HepG2 (cell line): ENCODE measurements at regions not wholly inside any gene's neighbourhood (a gene's known extent, or its start where the extent isn't known, plus 50 kb on each side); places are given as distances from the start of the nearest gene placed in this dataset.

ENCODE experiments used
- ATAC-seq: fragments of 200-7000 bp; cut with Tn5 transposase; 3 replicates; pipeline ENCODE4 v1.9.1; 2020; ENCODE audit warnings: mild to moderate bottlenecking, moderate library complexity
- BruUV-seq: library from RNA; stranded (reverse); fragments of 400-500 nt; replicated peaks from 2 replicates; lab custom pipeline; 2021; lab: Mats Ljungman, UMichigan
- CTCF ChIA-PET: fragments of 300-600 bp; formaldehyde crosslinking; extraction: SDS; loops from one replicate; lab custom pipeline; 2021; ENCODE audit warnings: low total read pairs, inconsistent platforms, low intra/inter-chr PET ratio; lab: Yijun Ruan, JAX
- POLR2A ChIA-PET: fragments of 350-600 bp; sonication (Branson Sonifier 250); formaldehyde crosslinking; loops from one replicate; lab custom pipeline; 2020; ENCODE audit warnings: antibody characterized with exemption, inconsistent platforms; lab: Yijun Ruan, JAX
- DNase-seq: peaks from one replicate; pipeline ENCODE4 v3.0.0-alpha.2; 2015; ENCODE audit warnings: low spot score
- FAIRE-seq: peaks from 3 replicates; lab custom pipeline; 2011; peaks lifted over from hg19 to GRCh38; lab: Jason Lieb, UNC
- H2AFZ ChIP-seq: one replicate; pipeline ENCODE4 v1.6.1; 2011; ENCODE audit warnings: low read length, inconsistent platforms
- H3K27ac ChIP-seq: fragments of 300-600 bp; 3 replicates; pipeline ENCODE4 v1.8.0; 2011; ENCODE audit warnings: mixed run types, mild to moderate bottlenecking, mixed read lengths, low read length, inconsistent platforms; ENCODE audit not compliant: insufficient read depth; ENCODE audit errors: extremely low read length
- H3K27me3 ChIP-seq, 2 experiments: fragments of 200-600 bp in 1 of 2; 2 replicates in 1 of 2; 3 replicates in 1 of 2; pipeline versions ENCODE4 v1.6.0 to v1.8.0; 2011; ENCODE audit warnings: low read length in 2 of 2, mild to moderate bottlenecking in 2 of 2, moderate library complexity in 2 of 2, inconsistent platforms in 1 of 2; ENCODE audit not compliant: insufficient read depth in 2 of 2, control insufficient read depth in 1 of 2
- H3K36me3 ChIP-seq, 2 experiments: fragments of 200-600 bp in 1 of 2; replicated peaks in 1 of 2; 2 replicates in 1 of 2; 3 replicates in 1 of 2; pipeline versions ENCODE4 v1.5.1 to v1.8.0; 2011; ENCODE audit warnings: low read length in 2 of 2, inconsistent platforms in 1 of 2; ENCODE audit not compliant: insufficient read depth in 2 of 2, control insufficient read depth in 1 of 2
- H3K4me1 ChIP-seq: 2 replicates; pipeline ENCODE4 v1.5.1; 2012; ENCODE audit warnings: low read length, inconsistent platforms; ENCODE audit not compliant: insufficient read depth
- H3K4me2 ChIP-seq: 2 replicates; pipeline ENCODE4 v1.6.0; 2011; ENCODE audit warnings: low read depth, low read length, inconsistent platforms
- H3K4me3 ChIP-seq, 3 experiments: fragments of 200-600 bp in 1 of 3; sonication (generic), shearing (Covaris generic) in 1 of 3; replicated peaks in 1 of 3; 2 replicates each; pipeline ENCODE4 v1.5.1; 2011 to 2016; ENCODE audit warnings: low read length in 3 of 3, inconsistent platforms in 2 of 3, low read depth in 2 of 3, mild to moderate bottlenecking in 2 of 3, control low read depth in 1 of 3, mixed read lengths in 1 of 3; ENCODE audit not compliant: insufficient read depth in 1 of 3
- H3K79me2 ChIP-seq: one replicate; pipeline ENCODE4 v1.6.1; 2011; ENCODE audit warnings: low read length, inconsistent platforms; ENCODE audit not compliant: insufficient read depth
- H3K9ac ChIP-seq: 2 replicates; pipeline ENCODE4 v1.6.0; 2011; ENCODE audit warnings: mild to moderate bottlenecking, low read depth, low read length, inconsistent platforms; ENCODE audit not compliant: insufficient read depth
- H3K9me3 ChIP-seq: 2 replicates; pipeline ENCODE4 v1.5.1; 2012; ENCODE audit warnings: mild to moderate bottlenecking, low read length
- H4K20me1 ChIP-seq: 2 replicates; pipeline ENCODE4 v1.6.0; 2011; ENCODE audit warnings: inconsistent platforms, mild to moderate bottlenecking, low read length, moderate library complexity; ENCODE audit not compliant: insufficient read depth
- MEIS1 ChIP-seq: sonication (generic); formaldehyde crosslinking; IDR thresholded peaks from 2 replicates; pipeline ENCODE4 v1.9.0; 2021; ENCODE audit warnings: mild to moderate bottlenecking, missing genetic modification reagents, moderate library complexity, borderline replicate concordance
- NBN ChIP-seq: fragments of 450-650 bp; conservative IDR thresholded peaks from 2 replicates; pipeline ENCODE4 v1.6.1; 2017
- POGZ ChIP-seq: sonication (generic); formaldehyde crosslinking; IDR thresholded peaks from 2 replicates; pipeline ENCODE4 v1.4.0; 2020; ENCODE audit warnings: mild to moderate bottlenecking, missing genetic modification reagents
- SMC3 ChIP-seq: IDR thresholded peaks from 2 replicates; pipeline ENCODE4 v1.6.1; 2011; ENCODE audit warnings: low read length, improper control_type of control experiment
- SPEN ChIP-seq: sonication (generic); formaldehyde crosslinking; IDR thresholded peaks from 2 replicates; pipeline ENCODE4 v1.5.1; 2020; ENCODE audit warnings: low read depth, mild to moderate bottlenecking, missing genetic modification reagents
- YY1 ChIP-seq: IDR thresholded peaks from 2 replicates; pipeline ENCODE4 v1.6.1; 2011; ENCODE audit warnings: low read length, low read depth, moderate library complexity, mild to moderate bottlenecking; ENCODE audit not compliant: insufficient read depth, insufficient replicate concordance
- ZBTB7B ChIP-seq: sonication (generic); formaldehyde crosslinking; IDR thresholded peaks from 2 replicates; pipeline ENCODE4 v1.4.0; 2020; ENCODE audit warnings: missing genetic modification reagents
- ZNF180 ChIP-seq: sonication (generic); formaldehyde crosslinking; IDR thresholded peaks from 2 replicates; pipeline ENCODE4 v1.4.0; 2020; ENCODE audit warnings: low read depth, missing genetic modification reagents, borderline replicate concordance
- ZNF431 ChIP-seq: sonication (generic); formaldehyde crosslinking; IDR thresholded peaks from 2 replicates; pipeline ENCODE4 v1.9.0; 2022; ENCODE audit warnings: missing genetic modification reagents, low read depth, mild to moderate bottlenecking, borderline replicate concordance
- ZNF800 ChIP-seq: sonication (generic); formaldehyde crosslinking; IDR thresholded peaks from 2 replicates; pipeline ENCODE4 v1.4.0; 2020; ENCODE audit warnings: missing genetic modification reagents
- WGBS: methylation state at CpG from one replicate; pipeline ENCODE4 v1.1.6; 2017; ENCODE audit warnings: low lambda C conversion rate; 5-methylcytosine and 5-hydroxymethylcytosine counted together
- in situ Hi-C: cut with HindIII; loops from 2 replicates; pipeline ENCODE4 v1.10.0; 2017; ENCODE audit warnings: low pct_unique_long_range_greater_than_20kb; ENCODE audit not compliant: extremely low pct_ligation_motif_present
- intact Hi-C: fragments of 100-400 bp; cut with micrococcal nuclease; formaldehyde crosslinking; loops from one replicate; pipeline ENCODE4 v1.10.0; 2022; ENCODE audit not compliant: unreplicated experiment
- TF ChIP-seq, protein P1 (sequence below): sonication (generic); formaldehyde crosslinking; IDR thresholded peaks from 2 replicates; pipeline ENCODE4 v1.4.0; 2020; ENCODE audit warnings: missing genetic modification reagents, borderline replicate concordance
- TF ChIP-seq, protein P2 (sequence below): sonication (generic); formaldehyde crosslinking; IDR thresholded peaks from 2 replicates; pipeline ENCODE4 v1.4.0; 2020; ENCODE audit warnings: missing genetic modification reagents, mild to moderate bottlenecking, borderline replicate concordance

DNA sequence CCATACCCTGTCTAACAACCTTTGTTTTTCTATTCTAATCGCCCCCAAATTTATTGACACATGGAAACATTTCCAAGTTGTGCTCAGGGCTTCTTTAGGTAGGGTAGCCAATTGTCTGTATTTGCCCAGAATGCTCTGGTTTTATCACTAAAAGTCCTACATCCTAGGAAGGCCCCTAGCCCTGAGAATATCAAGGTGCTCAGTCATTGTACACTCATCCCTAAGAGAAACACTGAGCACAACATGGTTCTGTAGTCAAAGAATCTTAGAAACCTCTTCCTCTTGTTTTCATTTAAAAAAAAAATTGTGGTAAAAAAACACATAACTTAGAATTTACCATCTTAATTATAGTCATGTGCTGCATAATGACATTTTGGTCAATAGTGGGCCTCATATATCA is 69.0 kb upstream of the BASP1 start:
- Histone ChIP-seq H3K4me2 (no peak overlapping the region), H2AFZ (no peak overlapping the region), H3K79me2 (no peaks in the 10 kb centered on the region), H3K4me3 (no peak overlapping the region), H3K9ac (no peak overlapping the region), H3K36me3 (no peaks in the 10 kb centered on the region), H3K27ac (no peak overlapping the region), H4K20me1 (no peaks in the 10 kb centered on the region), H3K4me1 (no peaks in the 10 kb centered on the region), H3K27me3 (no peaks in the 10 kb centered on the region), H3K9me3 (no peaks in the 10 kb centered on the region)
- FAIRE-seq (no peak), DNase-seq (no peak), ATAC-seq (no peak)
- POLR2A ChIA-PET, result no interaction called here
- in situ Hi-C loops (no loop called here), intact Hi-C loops (no loop called here)
- CTCF ChIA-PET, result no interaction called here
- WGBS, result 9% methylated on average over 1 of the region's 1 CpG
- no TSS peak for BruUV-seq
- TF ChIP-seq SPEN (CRISPR knock-in tag) (no peak), ZNF180 (CRISPR knock-in tag) (no peak), ZNF800 (CRISPR knock-in tag) (no peak)
- TF ChIP-seq, all 625 proteins: peak for 0

- H3K4me3 ChIP-seq, result no peak overlapping the region
- DNase-seq (no peak), ATAC-seq (no peak), FAIRE-seq (no peak)
- H2AFZ ChIP-seq, result no peak overlapping the region
- H3K27ac ChIP-seq, result no peak overlapping the region
- CTCF ChIA-PET, result no interaction called here
- H3K36me3 ChIP-seq, result no peaks in the 10 kb centered on the region
- in situ Hi-C loops, result no loop called here
- no TSS peak for BruUV-seq
- H4K20me1 ChIP-seq, result no peaks in the 10 kb centered on the region
- no peak overlapping the region for H3K9ac ChIP-seq
- H3K9me3 ChIP-seq, result no peaks in the 10 kb centered on the region
- no peaks in the 10 kb centered on the region for H3K27me3 ChIP-seq
- intact Hi-C loops, result no loop called here
- H3K4me2 ChIP-seq, result no peak overlapping the region
- H3K79me2 ChIP-seq, result no peaks in the 10 kb centered on the region
- POLR2A ChIA-PET, result no interaction called here
- no peaks in the 10 kb centered on the region for H3K4me1 ChIP-seq
- TF ChIP-seq MEIS1 (CRISPR knock-in tag) (no peak), POGZ (no peak), YY1 (no peak), SMC3 (no peak), ZNF431 (no peak), NBN (no peak), ZBTB7B (no peak)
- TF ChIP-seq, protein P1, sequence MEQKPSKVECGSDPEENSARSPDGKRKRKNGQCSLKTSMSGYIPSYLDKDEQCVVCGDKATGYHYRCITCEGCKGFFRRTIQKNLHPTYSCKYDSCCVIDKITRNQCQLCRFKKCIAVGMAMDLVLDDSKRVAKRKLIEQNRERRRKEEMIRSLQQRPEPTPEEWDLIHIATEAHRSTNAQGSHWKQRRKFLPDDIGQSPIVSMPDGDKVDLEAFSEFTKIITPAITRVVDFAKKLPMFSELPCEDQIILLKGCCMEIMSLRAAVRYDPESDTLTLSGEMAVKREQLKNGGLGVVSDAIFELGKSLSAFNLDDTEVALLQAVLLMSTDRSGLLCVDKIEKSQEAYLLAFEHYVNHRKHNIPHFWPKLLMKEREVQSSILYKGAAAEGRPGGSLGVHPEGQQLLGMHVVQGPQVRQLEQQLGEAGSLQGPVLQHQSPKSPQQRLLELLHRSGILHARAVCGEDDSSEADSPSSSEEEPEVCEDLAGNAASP (CRISPR knock-in tag), result no peak
- TF ChIP-seq, protein P2, sequence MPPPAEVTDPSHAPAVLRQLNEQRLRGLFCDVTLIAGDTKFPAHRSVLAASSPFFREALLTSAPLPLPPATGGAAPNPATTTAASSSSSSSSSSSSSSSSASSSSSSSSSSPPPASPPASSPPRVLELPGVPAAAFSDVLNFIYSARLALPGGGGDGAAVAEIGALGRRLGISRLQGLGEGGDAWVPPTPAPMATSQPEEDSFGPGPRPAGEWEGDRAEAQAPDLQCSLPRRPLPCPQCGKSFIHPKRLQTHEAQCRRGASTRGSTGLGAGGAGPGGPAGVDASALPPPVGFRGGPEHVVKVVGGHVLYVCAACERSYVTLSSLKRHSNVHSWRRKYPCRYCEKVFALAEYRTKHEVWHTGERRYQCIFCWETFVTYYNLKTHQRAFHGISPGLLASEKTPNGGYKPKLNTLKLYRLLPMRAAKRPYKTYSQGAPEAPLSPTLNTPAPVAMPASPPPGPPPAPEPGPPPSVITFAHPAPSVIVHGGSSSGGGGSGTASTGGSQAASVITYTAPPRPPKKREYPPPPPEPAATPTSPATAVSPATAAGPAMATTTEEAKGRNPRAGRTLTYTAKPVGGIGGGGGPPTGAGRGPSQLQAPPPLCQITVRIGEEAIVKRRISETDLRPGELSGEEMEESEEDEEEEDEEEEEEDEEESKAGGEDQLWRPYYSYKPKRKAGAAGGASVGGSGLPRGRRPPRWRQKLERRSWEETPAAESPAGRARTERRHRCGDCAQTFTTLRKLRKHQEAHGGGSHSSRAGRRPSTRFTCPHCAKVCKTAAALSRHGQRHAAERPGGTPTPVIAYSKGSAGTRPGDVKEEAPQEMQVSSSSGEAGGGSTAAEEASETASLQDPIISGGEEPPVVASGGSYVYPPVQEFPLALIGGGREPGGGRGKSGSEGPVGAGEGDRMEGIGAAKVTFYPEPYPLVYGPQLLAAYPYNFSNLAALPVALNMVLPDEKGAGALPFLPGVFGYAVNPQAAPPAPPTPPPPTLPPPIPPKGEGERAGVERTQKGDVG (CRISPR knock-in tag), result no peak
These were observed 67.6 kb upstream of the BASP1 start for GRCh38 chr5:17149786-17150185.
